CD14-positive monocyte (primary cell): ENCODE measurements at regions not wholly inside any gene's neighbourhood (a gene's known extent, or its start where the extent isn't known, plus 50 kb on each side); places are given as distances from the start of the nearest gene placed in this dataset.
"Not testable (repeated sequence)": the region's sequence is repeated elsewhere in the genome, so short reads cannot be mapped to it uniquely, and the experiment has no call there.

Experiments used
- DNase-seq, 3 donors: peaks; one replicate each; pipeline ENCODE4 v3.0.0-alpha.2; 2011 to 2022
- H2AFZ ChIP-seq: 2 replicates; pipeline ENCODE4 v1.6.0; 2012; ENCODE audit warnings: mild to moderate bottlenecking, low read depth, low read length, inconsistent platforms; ENCODE audit not compliant: insufficient read depth, poor library complexity, severe bottlenecking
- H3K27ac ChIP-seq, 2 donors: 1 replicate in 1 of 2; 2 replicates in 1 of 2; pipeline ENCODE4 v1.5.1; 2012 to 2013; ENCODE audit warnings: low read length in 2 of 2, control low read depth in 1 of 2, inconsistent platforms in 1 of 2, low read depth in 1 of 2, mild to moderate bottlenecking in 1 of 2
- H3K27me3 ChIP-seq, 2 donors: one replicate each; pipeline versions ENCODE4 v1.6.0 to v1.6.1; 2011 to 2013; ENCODE audit warnings: low read length in 2 of 2; ENCODE audit not compliant: control insufficient read depth in 2 of 2, insufficient read depth in 2 of 2
- H3K36me3 ChIP-seq, 2 donors: replicated peaks in 1 of 2; 1 replicate in 1 of 2; 2 replicates in 1 of 2; pipeline versions ENCODE4 v1.5.1 to v1.6.1; 2012 to 2013; ENCODE audit warnings: low read length in 2 of 2, control low read depth in 1 of 2, inconsistent platforms in 1 of 2, mild to moderate bottlenecking in 1 of 2; ENCODE audit not compliant: insufficient read depth in 2 of 2, control insufficient read depth in 1 of 2
- H3K4me1 ChIP-seq, 2 donors: 1 replicate in 1 of 2; 2 replicates in 1 of 2; pipeline versions ENCODE4 v1.5.1 to v1.6.1; 2012 to 2013; ENCODE audit warnings: low read length in 2 of 2, control low read depth in 1 of 2, inconsistent platforms in 1 of 2, mild to moderate bottlenecking in 1 of 2, moderate library complexity in 1 of 2; ENCODE audit not compliant: insufficient read depth in 2 of 2, control insufficient read depth in 1 of 2
- H3K4me2 ChIP-seq: replicated peaks from 2 replicates; pipeline ENCODE3; 2012; ENCODE audit warnings: low read length, moderate library complexity, mild to moderate bottlenecking; ENCODE audit not compliant: poor library complexity, severe bottlenecking; ENCODE audit errors: extremely low read depth
- H3K4me3 ChIP-seq, 3 experiments: fragments of 200-600 bp in 1 of 3; sonication (generic) in 1 of 3; replicated peaks in 1 of 3; 1 replicate in 2 of 3; 2 replicates in 1 of 3; pipeline ENCODE4 v1.5.1; 2011 to 2013; ENCODE audit warnings: low read length in 3 of 3, mild to moderate bottlenecking in 3 of 3, control low read depth in 2 of 3, low read depth in 2 of 3, inconsistent platforms in 1 of 3, moderate library complexity in 1 of 3
- H3K79me2 ChIP-seq: 2 replicates; pipeline ENCODE4 v1.6.0; 2012; ENCODE audit warnings: mild to moderate bottlenecking, control low read depth, inconsistent platforms, low read length, moderate library complexity; ENCODE audit not compliant: insufficient read depth
- H3K9ac ChIP-seq: 2 replicates; pipeline ENCODE4 v1.6.0; 2017; ENCODE audit warnings: low read length, mild to moderate bottlenecking; ENCODE audit not compliant: insufficient read depth, poor library complexity, severe bottlenecking
- H3K9me3 ChIP-seq, 2 donors: replicated peaks in 1 of 2; 1 replicate in 1 of 2; 2 replicates in 1 of 2; pipeline versions ENCODE4 v1.5.1 to v1.6.1; 2012 to 2013; ENCODE audit warnings: low read length in 2 of 2, control low read depth in 1 of 2; ENCODE audit not compliant: control insufficient read depth in 1 of 2, insufficient read depth in 1 of 2
- H4K20me1 ChIP-seq: 2 replicates; pipeline ENCODE4 v1.6.0; 2012; ENCODE audit warnings: mild to moderate bottlenecking, low read length, control low read depth, moderate library complexity; ENCODE audit not compliant: insufficient read depth
- H3K27ac Mint-ChIP-seq, 7 donors: one replicate each; pipeline ENCODE4 v1.8.0; 2020; ENCODE audit warnings: mild to moderate bottlenecking in 7 of 7, mixed read lengths in 7 of 7, moderate library complexity in 6 of 7, inconsistent platforms in 2 of 7
- H3K27me3 Mint-ChIP-seq, 3 donors: one replicate each; pipeline ENCODE4 v1.8.0; 2021 to 2022; ENCODE audit warnings: low read depth in 3 of 3, mild to moderate bottlenecking in 3 of 3, mixed read lengths in 3 of 3, moderate library complexity in 3 of 3, inconsistent platforms in 1 of 3
- H3K36me3 Mint-ChIP-seq, 2 donors: one replicate each; pipeline ENCODE4 v1.8.0; 2020; ENCODE audit warnings: mixed read lengths in 2 of 2, inconsistent platforms in 1 of 2, mild to moderate bottlenecking in 1 of 2
- H3K4me1 Mint-ChIP-seq: one replicate; pipeline ENCODE4 v1.8.0; 2020; ENCODE audit warnings: mild to moderate bottlenecking, mixed read lengths
- H3K4me3 Mint-ChIP-seq, 2 donors: one replicate each; pipeline ENCODE4 v1.8.0; 2020; ENCODE audit warnings: mild to moderate bottlenecking in 2 of 2, mixed read lengths in 2 of 2, moderate library complexity in 1 of 2
- H3K9me3 Mint-ChIP-seq, 7 donors: one replicate each; pipeline ENCODE4 v1.8.0; 2020 to 2022; ENCODE audit warnings: mixed read lengths in 7 of 7, mild to moderate bottlenecking in 6 of 7, moderate library complexity in 6 of 7, inconsistent platforms in 2 of 7
- WGBS: methylation state at CpG from one replicate; pipeline ENCODE4 v1.1.5; 2013; ENCODE audit warnings: missing lambda C conversion rate; ENCODE audit not compliant: insufficient coverage; 5-methylcytosine and 5-hydroxymethylcytosine counted together
- intact Hi-C, 2 donors: fragments of 100-400 bp; cut with micrococcal nuclease; formaldehyde crosslinking; loops; one replicate each; pipeline versions ENCODE4 v1.15.0 to v1.15.1; 2023
- TF ChIP-seq, protein P1 (sequence below): fragments of 200-600 bp; IDR thresholded peaks from one replicate; pipeline ENCODE4 v1.8.0; 2022; ENCODE audit warnings: antibody characterized with exemption, mild to moderate bottlenecking

DNA sequence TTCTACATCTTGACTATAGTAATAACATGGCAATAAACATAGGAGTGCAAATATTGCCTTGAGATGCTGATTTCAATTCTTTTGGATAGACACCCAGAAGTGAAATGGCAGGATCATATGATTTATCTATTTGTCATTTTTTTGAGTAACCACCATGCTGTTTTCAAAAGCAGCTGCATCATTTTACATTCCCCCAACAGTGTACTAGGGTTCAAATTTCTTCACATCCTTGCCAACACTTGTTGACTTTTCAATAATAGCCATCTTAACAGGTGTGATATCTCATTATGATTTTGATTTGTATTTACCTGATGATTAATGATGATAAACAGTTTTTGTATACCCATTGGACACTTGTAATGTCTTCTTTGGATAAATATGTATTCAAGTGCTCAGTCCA is 90.8 kb downstream of the STRADB start:
- Histone ChIP-seq H3K27me3 (no peaks in the 10 kb centered on the region), H3K9ac (no peak overlapping the region), H3K79me2 (no peaks in the 10 kb centered on the region), H4K20me1 (no peaks in the 10 kb centered on the region), H3K4me3 (no peak overlapping the region), H2AFZ (no peak overlapping the region), H3K4me1 (no peaks in the 10 kb centered on the region), H3K27ac (no peak overlapping the region), H3K4me2 (no peak overlapping the region), H3K36me3 (no peaks in the 10 kb centered on the region), H3K9me3 (no peaks in the 10 kb centered on the region)
- H3K27ac Mint-ChIP-seq = no peak overlapping the region
- no peaks in the 10 kb centered on the region for H3K4me1 Mint-ChIP-seq
- no peak for DNase-seq
- intact Hi-C loops = no loop called here
- no peak overlapping the region for H3K4me3 Mint-ChIP-seq
- H3K9me3 Mint-ChIP-seq = peaks cover 0 to 6% (median 2%) of the 10 kb centered on the region in 7 donors
- no peaks in the 10 kb centered on the region for H3K36me3 Mint-ChIP-seq
- H3K27me3 Mint-ChIP-seq = peaks cover 0 to 2% (median 0%) of the 10 kb centered on the region in 3 donors
- TF ChIP-seq, protein P1, sequence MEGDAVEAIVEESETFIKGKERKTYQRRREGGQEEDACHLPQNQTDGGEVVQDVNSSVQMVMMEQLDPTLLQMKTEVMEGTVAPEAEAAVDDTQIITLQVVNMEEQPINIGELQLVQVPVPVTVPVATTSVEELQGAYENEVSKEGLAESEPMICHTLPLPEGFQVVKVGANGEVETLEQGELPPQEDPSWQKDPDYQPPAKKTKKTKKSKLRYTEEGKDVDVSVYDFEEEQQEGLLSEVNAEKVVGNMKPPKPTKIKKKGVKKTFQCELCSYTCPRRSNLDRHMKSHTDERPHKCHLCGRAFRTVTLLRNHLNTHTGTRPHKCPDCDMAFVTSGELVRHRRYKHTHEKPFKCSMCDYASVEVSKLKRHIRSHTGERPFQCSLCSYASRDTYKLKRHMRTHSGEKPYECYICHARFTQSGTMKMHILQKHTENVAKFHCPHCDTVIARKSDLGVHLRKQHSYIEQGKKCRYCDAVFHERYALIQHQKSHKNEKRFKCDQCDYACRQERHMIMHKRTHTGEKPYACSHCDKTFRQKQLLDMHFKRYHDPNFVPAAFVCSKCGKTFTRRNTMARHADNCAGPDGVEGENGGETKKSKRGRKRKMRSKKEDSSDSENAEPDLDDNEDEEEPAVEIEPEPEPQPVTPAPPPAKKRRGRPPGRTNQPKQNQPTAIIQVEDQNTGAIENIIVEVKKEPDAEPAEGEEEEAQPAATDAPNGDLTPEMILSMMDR = no peak

DNA sequence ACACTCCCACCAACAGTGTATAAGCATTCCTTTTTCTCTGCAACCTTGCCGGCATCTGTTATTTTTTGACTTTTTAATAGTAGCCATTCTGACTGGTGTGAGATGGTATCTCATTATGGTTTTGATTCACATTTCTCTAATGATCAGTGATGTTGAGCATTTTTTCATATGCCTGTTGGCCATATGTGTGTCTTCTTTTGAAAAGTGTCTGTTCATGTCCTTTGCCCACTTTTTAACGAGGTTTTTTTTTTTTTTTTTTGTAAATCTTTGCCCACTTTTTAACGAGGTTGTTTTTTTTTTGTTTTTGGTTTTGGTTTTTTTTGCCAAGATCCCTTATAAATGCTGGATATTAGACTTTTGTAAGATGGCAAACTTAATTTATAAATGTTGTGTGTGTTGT is 87.7 kb downstream of the STRADB start:
- H3K9ac ChIP-seq, H3K27ac ChIP-seq, H3K27ac Mint-ChIP-seq, intact Hi-C loops, H3K4me1 ChIP-seq, H3K4me3 Mint-ChIP-seq, H3K9me3 Mint-ChIP-seq, H2AFZ ChIP-seq, H3K27me3 Mint-ChIP-seq, H4K20me1 ChIP-seq, H3K27me3 ChIP-seq, H3K4me2 ChIP-seq, H3K4me3 ChIP-seq, H3K36me3 Mint-ChIP-seq, H3K4me1 Mint-ChIP-seq, H3K9me3 ChIP-seq, DNase-seq, H3K79me2 ChIP-seq, H3K36me3 ChIP-seq: not testable (repeated sequence)
- no CpG with 5 or more reads among the region's 3 CpGs for WGBS
